PC-3 (cell line): ENCODE measurements at regions not wholly inside any gene's neighbourhood (a gene's known extent, or its start where the extent isn't known, plus 50 kb on each side); places are given as distances from the start of the nearest gene placed in this dataset.

Experiments
- ATAC-seq: fragments of 200-7000 bp; cut with Tn5 transposase; 2 replicates; pipeline ENCODE4 v1.9.1; 2020; ENCODE audit warnings: mild to moderate bottlenecking, moderate library complexity
- BruUV-seq: library from RNA; stranded (reverse); fragments of 400-500 nt; replicated peaks from 2 replicates; lab custom pipeline; 2021; lab: Mats Ljungman, UMichigan
- CTCF ChIA-PET: fragments of 300-600 bp; sonication (Branson Sonifier 250); formaldehyde crosslinking; loops from one replicate; lab custom pipeline; 2022; ENCODE audit warnings: antibody characterized with exemption; lab: Charles Lee
- POLR2A ChIA-PET: fragments of 300-600 bp; sonication (Branson Sonifier 250); formaldehyde crosslinking; loops from one replicate; lab custom pipeline; 2022; ENCODE audit warnings: antibody characterized with exemption; ENCODE audit not compliant: unreplicated experiment; lab: Charles Lee
- DNase-seq: peaks from one replicate; pipeline ENCODE4 v3.0.0-alpha.2; 2015
- H2AFZ ChIP-seq: fragments of 300-600 bp; sonication (generic); 2 replicates; pipeline ENCODE4 v1.6.0; 2016; ENCODE audit warnings: antibody characterized with exemption, low read length
- H3F3A ChIP-seq: fragments of 300-600 bp; sonication (generic); one replicate; pipeline ENCODE4 v1.6.0; 2017; ENCODE audit warnings: antibody characterized with exemption, low read length, control low read depth, mild to moderate bottlenecking; ENCODE audit not compliant: unreplicated experiment
- H3K27ac ChIP-seq: fragments of 300-600 bp; sonication (generic); 2 replicates; pipeline ENCODE4 v1.5.1; 2016; ENCODE audit warnings: mild to moderate bottlenecking, low read length
- H3K27me3 ChIP-seq: fragments of 300-600 bp; sonication (generic); 2 replicates; pipeline ENCODE4 v1.6.1; 2016; ENCODE audit warnings: low read length, mixed read lengths
- H3K36me3 ChIP-seq: fragments of 300-600 bp; sonication (generic); 2 replicates; pipeline ENCODE4 v1.6.1; 2016; ENCODE audit warnings: low read depth, mixed run types, low read length, mixed read lengths
- H3K4me1 ChIP-seq: fragments of 300-600 bp; sonication (generic); 2 replicates; pipeline ENCODE4 v1.5.1; 2016; ENCODE audit warnings: low read length; ENCODE audit not compliant: insufficient read depth
- H3K4me2 ChIP-seq: fragments of 300-600 bp; sonication (generic); 2 replicates; pipeline ENCODE4 v1.6.0; 2016; ENCODE audit warnings: low read length
- H3K4me3 ChIP-seq: fragments of 300-600 bp; sonication (generic); 2 replicates; pipeline ENCODE4 v1.5.1; 2016; ENCODE audit warnings: mild to moderate bottlenecking, low read length, mixed read lengths
- H3K79me2 ChIP-seq: fragments of 300-600 bp; sonication (generic); 2 replicates; pipeline ENCODE4 v1.6.1; 2017; ENCODE audit warnings: low read length, mixed read lengths
- H3K9ac ChIP-seq: fragments of 300-600 bp; sonication (generic); 2 replicates; pipeline ENCODE4 v1.6.0; 2016; ENCODE audit warnings: mild to moderate bottlenecking, low read length
- H3K9me2 ChIP-seq: fragments of 300-600 bp; sonication (generic); replicated peaks from 2 replicates; pipeline ENCODE4 v1.6.1; 2016; ENCODE audit warnings: mixed run types, low read length, mixed read lengths
- H3K9me3 ChIP-seq: fragments of 300-600 bp; sonication (generic); 2 replicates; pipeline ENCODE4 v1.6.1; 2016; ENCODE audit warnings: low read length, mixed read lengths
- H4K20me1 ChIP-seq: fragments of 300-600 bp; sonication (generic); 2 replicates; pipeline ENCODE4 v1.6.1; 2016; ENCODE audit warnings: low read length, mixed read lengths
- EZH2 ChIP-seq: fragments of 300-600 bp; sonication (generic); IDR thresholded peaks from one replicate; pipeline ENCODE4 v1.6.1; 2017; ENCODE audit warnings: antibody characterized with exemption, mild to moderate bottlenecking, low read length; ENCODE audit not compliant: unreplicated experiment
- EZH2phosphoT487 ChIP-seq: fragments of 300-600 bp; sonication (generic); IDR thresholded peaks from 2 replicates; pipeline ENCODE4 v1.6.1; 2018; ENCODE audit warnings: mild to moderate bottlenecking, antibody characterized with exemption, low read length, borderline replicate concordance
- intact Hi-C: fragments of 100-400 bp; cut with micrococcal nuclease; formaldehyde crosslinking; loops from 2 replicates; pipeline ENCODE4 v1.9.0; 2023
- TF ChIP-seq, protein P1 (sequence below): fragments of 300-600 bp; sonication (generic); conservative IDR thresholded peaks from 2 replicates; pipeline ENCODE4 v1.5.1; 2017; ENCODE audit warnings: antibody characterized with exemption, low read depth, mild to moderate bottlenecking, low read length

DNA sequence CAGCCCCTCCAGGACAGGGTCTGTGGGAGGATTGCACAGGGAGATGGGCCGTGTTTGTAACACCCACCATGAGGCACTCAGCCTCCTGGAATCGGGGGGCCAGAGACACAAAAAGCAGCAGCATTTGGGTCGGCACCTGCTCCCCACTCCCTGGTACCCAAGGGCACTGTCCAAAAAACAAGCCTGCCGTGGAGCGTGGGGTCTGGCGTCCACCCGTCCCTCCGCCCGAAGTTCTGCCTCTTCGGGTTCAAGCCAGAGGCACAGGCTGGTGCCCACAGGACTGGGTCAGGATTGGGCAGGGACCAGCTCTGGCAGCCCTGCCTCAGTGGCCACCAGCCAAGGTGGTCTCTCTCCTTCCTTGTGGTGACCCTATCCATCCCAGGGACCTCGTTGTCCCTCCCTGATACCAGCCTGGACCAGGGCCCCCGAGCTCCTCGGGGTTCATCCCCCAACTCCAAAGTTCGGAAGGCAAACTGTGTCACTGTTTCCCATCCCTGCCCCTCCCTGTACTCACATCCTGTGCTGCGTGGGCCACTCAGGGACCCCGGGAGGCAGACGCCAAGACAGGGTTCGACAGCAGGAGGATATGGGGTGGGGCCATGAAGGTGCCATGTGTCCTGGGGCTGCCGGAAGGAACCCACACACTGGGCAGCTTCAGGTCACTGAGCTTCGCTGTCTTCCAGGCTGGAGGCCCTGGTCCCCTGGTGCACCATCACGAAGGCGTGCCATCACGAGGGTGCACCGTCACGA, 126.0 kb upstream of the HDAC4 start:
- BruUV-seq, result no TSS peak
- POLR2A ChIA-PET, result no interaction called here

DNA sequence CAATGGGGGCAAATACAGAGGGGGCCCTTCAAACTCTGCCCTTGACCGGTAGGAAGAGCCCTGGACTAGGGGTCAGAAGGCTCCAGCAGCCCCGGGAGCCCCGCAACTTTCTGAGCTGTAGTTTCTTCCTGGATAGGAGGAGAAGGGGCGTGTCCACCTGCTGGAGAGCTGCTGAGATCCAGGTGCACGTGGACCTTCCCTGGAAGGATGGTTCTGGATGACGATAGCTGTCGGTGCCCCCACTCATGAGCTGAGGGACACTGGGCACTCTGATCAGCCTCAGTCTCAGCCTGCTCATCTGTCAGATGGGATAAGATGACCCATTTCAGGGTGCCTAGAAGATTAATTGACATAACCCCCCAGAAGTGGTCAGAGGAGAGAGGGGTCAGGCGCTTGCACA, 125.2 kb upstream of the HDAC4 start:
- H3K4me1 ChIP-seq, result no peaks in the 10 kb centered on the region
- H2AFZ ChIP-seq, result no peak overlapping the region
- BruUV-seq, result no TSS peak
- ChIA-PET POLR2A (no interaction called here), CTCF (no interaction called here)
- ATAC-seq, result no peak
- no peak overlapping the region for H3K4me2 ChIP-seq
- TF ChIP-seq EZH2 (no peak), EZH2phosphoT487 (no peak)
- TF ChIP-seq, protein P1, sequence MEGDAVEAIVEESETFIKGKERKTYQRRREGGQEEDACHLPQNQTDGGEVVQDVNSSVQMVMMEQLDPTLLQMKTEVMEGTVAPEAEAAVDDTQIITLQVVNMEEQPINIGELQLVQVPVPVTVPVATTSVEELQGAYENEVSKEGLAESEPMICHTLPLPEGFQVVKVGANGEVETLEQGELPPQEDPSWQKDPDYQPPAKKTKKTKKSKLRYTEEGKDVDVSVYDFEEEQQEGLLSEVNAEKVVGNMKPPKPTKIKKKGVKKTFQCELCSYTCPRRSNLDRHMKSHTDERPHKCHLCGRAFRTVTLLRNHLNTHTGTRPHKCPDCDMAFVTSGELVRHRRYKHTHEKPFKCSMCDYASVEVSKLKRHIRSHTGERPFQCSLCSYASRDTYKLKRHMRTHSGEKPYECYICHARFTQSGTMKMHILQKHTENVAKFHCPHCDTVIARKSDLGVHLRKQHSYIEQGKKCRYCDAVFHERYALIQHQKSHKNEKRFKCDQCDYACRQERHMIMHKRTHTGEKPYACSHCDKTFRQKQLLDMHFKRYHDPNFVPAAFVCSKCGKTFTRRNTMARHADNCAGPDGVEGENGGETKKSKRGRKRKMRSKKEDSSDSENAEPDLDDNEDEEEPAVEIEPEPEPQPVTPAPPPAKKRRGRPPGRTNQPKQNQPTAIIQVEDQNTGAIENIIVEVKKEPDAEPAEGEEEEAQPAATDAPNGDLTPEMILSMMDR, result no peak
- peaks cover 19% of the 10 kb centered on the region; the same call in 1 of the 2 replicates for H3K27me3 ChIP-seq
- DNase-seq, result no peak
- H3K4me3 ChIP-seq, result no peak overlapping the region
- H3K9ac ChIP-seq, result no peak overlapping the region
- no peaks in the 10 kb centered on the region for H3K36me3 ChIP-seq
- H3K79me2 ChIP-seq, result no peaks in the 10 kb centered on the region
- no peaks in the 10 kb centered on the region for H3F3A ChIP-seq
- no peaks in the 10 kb centered on the region for H3K9me2 ChIP-seq
- H4K20me1 ChIP-seq, result no peaks in the 10 kb centered on the region
- intact Hi-C loops, result no loop called here
- H3K27ac ChIP-seq, result no peak overlapping the region
- no peaks in the 10 kb centered on the region for H3K9me3 ChIP-seq

More for the DNA sequence above, 126.0 kb upstream of the HDAC4 start:
- Histone ChIP-seq H3K27me3 (peaks cover 18% of the 10 kb centered on the region; the same call in 1 of the 2 replicates), H3K79me2 (no peaks in the 10 kb centered on the region), H3K4me3 (no peak overlapping the region), H3K9me2 (no peaks in the 10 kb centered on the region), H3K27ac (no peak overlapping the region), H3K9ac (no peak overlapping the region), H3F3A (no peaks in the 10 kb centered on the region), H3K4me1 (no peaks in the 10 kb centered on the region), H3K36me3 (no peaks in the 10 kb centered on the region), H4K20me1 (no peaks in the 10 kb centered on the region), H3K9me3 (no peaks in the 10 kb centered on the region), H2AFZ (no peak overlapping the region), H3K4me2 (no peak overlapping the region)
- CTCF ChIA-PET, result no interaction called here
- intact Hi-C loops, result no loop called here
- no peak for ATAC-seq
- no peak for DNase-seq
- TF ChIP-seq, protein P1, result no peak
- no peak for TF ChIP-seq EZH2phosphoT487
- no peak for TF ChIP-seq EZH2

DNA sequence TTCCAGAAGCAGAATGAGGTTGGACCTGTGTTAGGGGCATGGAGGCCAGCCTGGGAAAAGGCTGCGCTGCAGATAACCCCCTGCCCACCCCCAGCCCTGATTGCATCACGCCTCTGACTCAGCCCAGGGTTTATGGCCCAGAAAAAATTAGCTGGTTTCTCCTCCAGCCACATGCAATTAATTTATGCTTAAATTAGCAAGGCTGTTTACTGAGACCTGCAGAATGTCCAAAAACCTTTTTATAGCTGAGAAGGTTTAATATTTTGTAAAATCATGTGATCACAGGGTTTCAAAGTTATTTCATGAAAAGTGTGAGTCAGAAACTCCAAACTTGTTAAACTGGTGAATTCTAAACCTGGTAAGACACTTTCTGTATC, 123.1 kb upstream of the HDAC4 start:
- DNase-seq (no peak), ATAC-seq (no peak)
- Histone ChIP-seq H3K9ac (no peak overlapping the region), H3F3A (no peaks in the 10 kb centered on the region), H3K27ac (no peak overlapping the region), H3K9me3 (no peaks in the 10 kb centered on the region), H3K4me3 (no peak overlapping the region), H2AFZ (no peak overlapping the region), H3K4me2 (no peak overlapping the region), H4K20me1 (no peaks in the 10 kb centered on the region), H3K36me3 (no peaks in the 10 kb centered on the region), H3K9me2 (no peaks in the 10 kb centered on the region), H3K4me1 (no peaks in the 10 kb centered on the region), H3K79me2 (no peaks in the 10 kb centered on the region), H3K27me3 (peaks cover 15% of the 10 kb centered on the region; the same call in 1 of the 2 replicates)
- BruUV-seq, result no TSS peak
- intact Hi-C loops, result no loop called here
- no peak for TF ChIP-seq EZH2
- TF ChIP-seq EZH2phosphoT487, result no peak
- TF ChIP-seq, protein P1, result no peak
- POLR2A ChIA-PET, result no interaction called here
- CTCF ChIA-PET, result no interaction called here
